Spleen (tissue), 11 donors: ENCODE measurements at regions not wholly inside any gene's neighbourhood (a gene's known extent, or its start where the extent isn't known, plus 50 kb on each side); places are given as distances from the start of the nearest gene placed in this dataset.
A peak's percentile ranks its signal among the peaks of the same experiment; 100 is the strongest.

Source experiments
- DNase-seq: peaks from one replicate; pipeline ENCODE4 v3.0.0-alpha.2; 2020
- H3K27ac ChIP-seq, 8 donors: fragments of 200-600 bp; sonication (generic) in 7 of 8; 1 replicate in 4 of 8; 2 replicates in 4 of 8; pipeline versions ENCODE4 v1.5.0 to v1.8.0; 2016 to 2021; ENCODE audit warnings: inconsistent platforms in 4 of 8, mild to moderate bottlenecking in 4 of 8, moderate library complexity in 1 of 8
- H3K27me3 ChIP-seq, 7 donors: fragments of 200-600 bp; sonication (generic) in 6 of 7; replicated peaks in 1 of 7; 1 replicate in 4 of 7; 2 replicates in 3 of 7; pipeline versions ENCODE4 v1.5.0 to v1.8.0; 2016 to 2021; ENCODE audit warnings: inconsistent platforms in 3 of 7, mild to moderate bottlenecking in 1 of 7
- H3K36me3 ChIP-seq, 6 donors: fragments of 200-600 bp; sonication (generic) in 5 of 6; 1 replicate in 4 of 6; 2 replicates in 2 of 6; pipeline versions ENCODE4 v1.5.0 to v1.8.0; 2016 to 2021; ENCODE audit warnings: inconsistent platforms in 2 of 6
- H3K4me1 ChIP-seq, 6 donors: fragments of 200-600 bp; sonication (generic) in 5 of 6; 1 replicate in 3 of 6; 2 replicates in 3 of 6; pipeline versions ENCODE4 v1.5.0 to v1.8.0; 2016 to 2021; ENCODE audit warnings: inconsistent platforms in 3 of 6
- H3K4me3 ChIP-seq, 8 donors: fragments of 200-600 bp; sonication (generic) in 7 of 8; 1 replicate in 4 of 8; 2 replicates in 4 of 8; pipeline versions ENCODE4 v1.5.0 to v1.8.0; 2016 to 2021; ENCODE audit warnings: inconsistent platforms in 4 of 8, mild to moderate bottlenecking in 4 of 8, moderate library complexity in 2 of 8
- H3K9me3 ChIP-seq, 8 donors: fragments of 200-600 bp; sonication (generic) in 7 of 8; 1 replicate in 4 of 8; 2 replicates in 4 of 8; pipeline versions ENCODE4 v1.5.0 to v1.8.0; 2016 to 2021; ENCODE audit warnings: inconsistent platforms in 4 of 8
- CTCF ChIP-seq, 11 experiments: fragments of 200-600 bp in 7 of 11; fragments of 450-650 bp in 4 of 11; sonication (generic) in 4 of 11; IDR thresholded peaks in 8 of 11; conservative IDR thresholded peaks in 3 of 11; 1 replicate in 7 of 11; 2 replicates in 4 of 11; pipeline versions ENCODE4 v1.4.0 to v1.8.0; 2016 to 2021; ENCODE audit warnings: antibody characterized with exemption in 11 of 11, inconsistent platforms in 4 of 11, mild to moderate bottlenecking in 1 of 11
- POLR2A ChIP-seq, 3 donors: fragments of 450-650 bp; IDR thresholded peaks; one replicate each; pipeline ENCODE4 v1.5.1; 2017; ENCODE audit warnings: antibody characterized with exemption in 3 of 3, mild to moderate bottlenecking in 1 of 3
- POLR2AphosphoS5 ChIP-seq, 3 donors: sonication (generic); formaldehyde crosslinking; IDR thresholded peaks; one replicate each; pipeline ENCODE4 v1.5.1; 2017; ENCODE audit warnings: antibody characterized with exemption in 3 of 3
- WGBS, 5 donors: extraction: QIAGEN DNeasy Blood & Tissue Kit in 3 of 5; methylation state at CpG; one replicate each; pipeline versions ENCODE4 v1.1.5 to v1.1.7; 2013 to 2018; 5-methylcytosine and 5-hydroxymethylcytosine counted together
- intact Hi-C: fragments of 100-400 bp; cut with DNase I; formaldehyde crosslinking; loops from one replicate; pipeline ENCODE4 v1.15.0; 2023; ENCODE audit warnings: low total_unique reads
- donor health status: healthy with polysubstance abuse.
- donor health status: DM: no; HTN: no; CAD: no; lungs with moderate emphysema.
- donor health status: DM: no; HTN: no; CAD: no.
- donor health status: Bipolar disorder and iron deficiency.
- donor health status: healthy.
- donor health status: DM: no; HTN: no; CAD: no.
- donor health status: DM: yes; HTN: yes; CAD: no.

GRCh38 chr11:115660030-115660805 is 156.0 kb upstream of the CADM1 start:
- Histone ChIP-seq H3K27me3 (peaks cover 2 to 64% (median 25%) of the 10 kb centered on the region in 7 donors), H3K4me3 (peak overlapping the region in 3 of 8 donors; percentile 9 to 63 (median 46)), H3K27ac (no peak overlapping the region), H3K4me1 (peaks cover 0 to 17% (median 6%) of the 10 kb centered on the region in 6 donors), H3K9me3 (no peaks in the 10 kb centered on the region), H3K36me3 (no peaks in the 10 kb centered on the region)
- intact Hi-C loops = no loop called here
- 23 to 31% (median 28%) methylated on average over 30 of the region's 30 CpGs for WGBS, 5 donors
- no peak for DNase-seq
- TF ChIP-seq CTCF (IDR thresholded peaks at IDR 0.05 in 8 of 11, conservative IDR thresholded peaks at IDR 0.05 in 3 of 11) = no peak
- TF ChIP-seq POLR2A (IDR thresholded peaks at IDR 0.05) = no peak
- TF ChIP-seq POLR2AphosphoS5 (IDR thresholded peaks at IDR 0.05) = no peak

- 4 to 9% (median 5%) methylated on average over 33 to 60 of the region's 60 CpGs for WGBS, 5 donors
- TF ChIP-seq POLR2A (IDR thresholded peaks at IDR 0.05) = no peak
- TF ChIP-seq POLR2AphosphoS5 (IDR thresholded peaks at IDR 0.05) = peak in 1 of 3 donors; percentile 17
- Histone ChIP-seq H3K4me3 (peak overlapping the region; percentile 9 to 63 (median 29)), H3K27me3 (peaks cover 2 to 64% (median 25%) of the 10 kb centered on the region in 7 donors), H3K36me3 (no peaks in the 10 kb centered on the region), H3K4me1 (peaks cover 0 to 17% (median 6%) of the 10 kb centered on the region in 6 donors), H3K9me3 (no peaks in the 10 kb centered on the region), H3K27ac (no peak overlapping the region)
- intact Hi-C loops = no loop called here
- DNase-seq = no peak
Observed at GRCh38 chr11:115659061-115659963, 155.1 kb upstream of the CADM1 start.

- 89 to 95% (median 90%) methylated on average over 4 of the region's 4 CpGs for WGBS, 5 donors
- peaks cover 2 to 70% (median 25%) of the 10 kb centered on the region in 7 donors for H3K27me3 ChIP-seq
- no peak for TF ChIP-seq POLR2A (IDR thresholded peaks at IDR 0.05)
- TF ChIP-seq POLR2AphosphoS5 (IDR thresholded peaks at IDR 0.05) = no peak
- no peak overlapping the region for H3K4me3 ChIP-seq
- no peaks in the 10 kb centered on the region for H3K36me3 ChIP-seq
- H3K9me3 ChIP-seq = no peaks in the 10 kb centered on the region
- intact Hi-C loops = no loop called here
- no peak overlapping the region for H3K27ac ChIP-seq
- no peak for DNase-seq
- H3K4me1 ChIP-seq = peaks cover 0 to 17% (median 6%) of the 10 kb centered on the region in 6 donors
Observed at GRCh38 chr11:115657586-115657985, 153.4 kb upstream of the CADM1 start.

GRCh38 chr11:115656669-115657068 is 152.5 kb upstream of the CADM1 start:
- intact Hi-C loops = no loop called here
- H3K4me1 ChIP-seq = peaks cover 0 to 17% (median 6%) of the 10 kb centered on the region in 6 donors
- H3K4me3 ChIP-seq = no peak overlapping the region
- WGBS, 5 donors = 71 to 78% (median 76%) methylated on average over 6 of the region's 6 CpGs
- no peak overlapping the region for H3K27ac ChIP-seq
- H3K36me3 ChIP-seq = no peaks in the 10 kb centered on the region
- H3K27me3 ChIP-seq = peaks cover 2 to 70% (median 25%) of the 10 kb centered on the region in 7 donors
- H3K9me3 ChIP-seq = no peaks in the 10 kb centered on the region
- TF ChIP-seq CTCF (IDR thresholded peaks at IDR 0.05 in 8 of 11, conservative IDR thresholded peaks at IDR 0.05 in 3 of 11) (no peak), POLR2AphosphoS5 (IDR thresholded peaks at IDR 0.05) (no peak), POLR2A (IDR thresholded peaks at IDR 0.05) (no peak)
- no peak for DNase-seq
